HG02973 (cell line): ENCODE measurements at regions not wholly inside any gene's neighbourhood (a gene's known extent, or its start where the extent isn't known, plus 50 kb on each side); places are given as distances from the start of the nearest gene placed in this dataset.

ENCODE experiments used
- ATAC-seq: cut with Tn5 transposase; IDR thresholded peaks from one replicate; pipeline ENCODE4 v1.9.1; 2021; ENCODE audit warnings: moderate library complexity; ENCODE audit not compliant: unreplicated experiment

DNA sequence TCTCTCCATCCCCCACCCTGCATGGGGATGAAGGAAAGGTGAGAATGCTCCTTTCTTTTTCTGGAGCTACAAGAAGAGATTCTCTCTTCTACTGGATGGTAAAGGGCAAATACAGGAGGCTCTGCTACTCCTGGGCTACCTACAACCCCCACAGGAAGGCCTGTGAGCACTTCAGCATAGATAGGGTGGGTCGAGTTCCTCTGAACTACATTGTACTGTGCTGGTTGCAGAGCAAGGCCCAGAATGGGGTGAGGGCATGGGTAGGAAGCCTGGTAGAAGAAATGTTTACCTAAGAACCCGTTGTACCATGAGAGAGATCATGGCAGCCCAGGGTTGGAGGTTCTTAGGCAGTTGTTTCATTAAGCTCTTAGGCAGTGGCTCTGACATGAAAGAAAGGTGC is 510.4 kb downstream of the MID1IP1 start:
- ATAC-seq: no peak

- no peak for ATAC-seq
Observed at GRCh38 chrX:39313146-39313545, 511.9 kb downstream of the MID1IP1 start.

GRCh38 chrX:39318506-39319343 is 517.5 kb downstream of the MID1IP1 start:
- ATAC-seq: no peak

DNA sequence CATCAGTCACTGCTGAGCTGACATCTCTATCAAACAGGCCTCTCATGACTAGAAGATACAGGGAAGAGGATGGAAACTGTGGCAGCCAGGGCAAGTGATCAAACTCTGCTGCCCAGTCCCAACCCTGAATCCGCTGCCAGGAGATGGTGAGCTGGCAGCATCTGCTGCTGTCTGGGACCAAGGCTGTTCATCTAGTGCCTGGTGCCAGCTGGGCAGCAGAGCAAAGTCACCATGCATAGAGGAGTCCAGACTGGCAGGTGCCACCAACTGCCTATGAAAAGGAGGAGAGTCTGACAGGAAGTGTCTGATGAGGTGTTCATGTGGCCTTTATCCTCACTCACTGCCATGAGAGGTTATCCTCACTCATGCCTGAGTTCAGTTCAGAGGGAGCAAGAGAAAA is 518.9 kb downstream of the MID1IP1 start:
- no peak for ATAC-seq

DNA sequence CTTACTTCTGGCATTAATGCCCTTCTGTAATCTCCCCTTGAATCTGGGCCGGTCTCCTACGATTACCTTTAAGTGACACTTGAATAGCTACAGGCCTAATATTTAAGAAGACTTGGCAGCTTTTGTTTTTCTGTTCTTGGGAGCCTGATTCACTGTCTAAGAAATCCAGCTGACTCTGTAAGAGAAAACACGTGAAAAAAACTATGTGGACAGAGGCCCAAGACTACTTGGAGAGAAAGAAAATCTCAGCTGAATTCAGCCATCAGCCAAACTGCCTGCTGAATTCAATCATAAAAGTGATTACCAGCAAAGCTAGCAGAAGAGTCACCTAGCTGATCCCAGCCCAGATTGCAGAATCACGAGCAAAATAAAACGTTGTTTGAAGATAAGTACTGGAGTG is 521.2 kb downstream of the MID1IP1 start:
- ATAC-seq: no peak

- ATAC-seq: no peak
Observed at GRCh38 chrX:39324233-39324930, 523.1 kb downstream of the MID1IP1 start.

DNA sequence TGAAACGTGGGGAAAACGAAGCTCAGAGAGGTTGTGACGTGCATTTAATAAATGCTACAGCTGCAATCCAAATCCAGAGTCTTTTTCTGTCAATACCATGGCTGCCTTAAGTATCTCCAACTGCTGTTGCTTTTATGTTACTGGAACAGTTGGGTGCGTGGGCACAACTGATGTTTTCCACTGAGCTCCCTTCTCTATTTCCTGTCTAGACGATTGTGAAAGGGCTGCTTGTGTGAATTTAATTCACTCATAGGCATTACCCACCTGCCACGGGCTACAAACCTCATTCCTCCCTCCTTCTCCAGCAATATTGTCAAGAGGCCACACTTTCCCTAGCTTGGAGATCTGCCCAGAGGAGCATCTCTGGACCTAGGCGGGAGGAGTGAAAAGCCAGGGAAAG is 526.0 kb downstream of the MID1IP1 start:
- ATAC-seq: no peak

DNA sequence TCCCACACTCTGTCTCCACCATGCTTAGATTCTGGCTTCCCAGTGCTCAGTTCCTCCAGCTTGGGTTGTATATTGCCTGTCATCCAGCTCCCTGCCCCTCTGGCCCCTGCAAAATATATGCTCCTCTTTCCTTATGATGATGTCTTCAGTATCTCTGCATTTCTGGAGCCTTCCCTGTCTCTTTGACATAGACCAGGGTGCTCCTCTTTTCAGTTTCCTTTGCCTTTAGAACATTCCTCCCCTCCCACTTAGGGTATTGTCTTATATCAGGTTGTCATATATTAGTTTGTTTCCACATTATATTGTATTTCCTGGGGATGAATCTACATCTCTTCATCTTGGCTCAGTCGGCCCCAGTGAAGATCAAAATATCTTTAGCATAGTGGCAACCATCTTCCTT is 526.4 kb downstream of the MID1IP1 start:
- ATAC-seq: no peak

GRCh38 chrX:39328661-39329060 is 527.4 kb downstream of the MID1IP1 start:
- no peak for ATAC-seq

DNA sequence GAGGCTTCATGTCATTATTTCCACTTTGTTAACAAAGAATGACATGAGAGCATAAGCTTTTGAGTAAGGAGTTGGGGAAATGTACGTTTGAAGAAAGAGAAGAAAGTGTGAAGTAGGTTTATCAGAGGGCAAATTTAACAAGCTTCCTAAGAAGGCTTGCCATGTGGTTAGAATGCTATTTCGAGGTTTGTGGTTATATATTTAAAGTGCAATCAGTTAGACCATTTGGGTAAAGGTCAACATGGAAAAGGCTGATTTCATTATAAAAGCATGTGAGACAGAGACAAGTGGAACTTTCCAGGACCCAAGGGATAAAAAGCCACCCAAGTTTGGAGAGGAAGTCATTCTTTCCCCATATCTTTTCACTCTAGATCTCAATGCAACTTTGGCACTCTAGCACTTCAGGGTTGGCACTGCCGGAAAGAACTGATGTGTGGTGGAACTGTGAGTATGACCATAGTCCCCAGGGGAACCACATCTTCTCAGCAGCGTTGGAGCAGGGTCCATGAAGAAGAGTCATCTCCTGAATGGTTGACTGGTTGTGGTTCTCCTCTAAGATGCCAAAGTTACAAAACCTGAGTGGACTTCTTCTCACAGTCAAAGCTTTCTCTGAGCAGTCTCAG is 529.9 kb downstream of the MID1IP1 start:
- no peak for ATAC-seq

DNA sequence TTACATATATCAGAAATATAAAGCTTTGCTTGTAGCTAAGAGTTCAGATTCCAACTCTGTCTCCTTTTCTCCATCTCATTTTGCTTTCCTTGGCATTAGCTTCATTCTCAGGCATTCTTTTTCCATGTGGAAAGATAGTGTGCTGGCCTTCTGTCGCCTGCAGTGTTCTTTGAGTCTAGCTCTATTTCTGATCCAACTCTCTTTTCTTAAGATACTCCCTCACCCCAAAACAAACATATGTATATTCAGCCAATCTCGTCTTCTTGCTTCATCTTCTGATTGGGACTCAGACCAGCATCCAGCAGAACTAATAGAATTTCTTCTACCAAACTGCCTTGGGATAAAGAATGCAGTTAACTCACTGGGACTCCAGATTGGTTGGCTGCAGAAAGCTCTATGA is 532.2 kb downstream of the MID1IP1 start:
- no peak for ATAC-seq

- ATAC-seq: no peak
Observed at GRCh38 chrX:39335513-39336235, 534.4 kb downstream of the MID1IP1 start.

GRCh38 chrX:39336671-39337311 is 535.5 kb downstream of the MID1IP1 start:
- no peak for ATAC-seq

- ATAC-seq: no peak
Observed at GRCh38 chrX:39337451-39337850, 536.2 kb downstream of the MID1IP1 start.

DNA sequence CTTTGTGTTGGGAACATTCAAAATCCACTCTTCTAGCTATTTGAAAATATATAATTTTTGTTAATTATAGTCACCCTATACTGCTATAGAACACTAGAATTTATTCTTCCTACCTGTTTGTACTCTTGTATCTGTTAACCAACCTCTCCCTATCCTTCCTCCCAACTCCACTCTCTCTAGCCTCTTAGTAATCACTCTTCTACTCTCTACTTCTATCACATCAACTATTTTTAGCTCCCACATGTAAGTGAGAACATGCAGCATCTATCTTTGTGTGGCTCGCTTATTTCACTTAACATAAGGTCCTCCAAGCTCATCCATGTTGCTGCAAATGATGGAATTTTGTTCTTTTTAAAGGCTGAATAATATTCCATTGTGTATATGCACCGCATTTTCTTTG is 537.3 kb downstream of the MID1IP1 start:
- no peak for ATAC-seq

GRCh38 chrX:39356119-39356807 is 555.0 kb downstream of the MID1IP1 start:
- ATAC-seq: no peak

GRCh38 chrX:39360101-39360500 is 558.8 kb downstream of the MID1IP1 start:
- ATAC-seq: no peak

- no peak for ATAC-seq
Observed at GRCh38 chrX:39361736-39362135, 560.5 kb downstream of the MID1IP1 start.

GRCh38 chrX:39367416-39367815 is 566.2 kb downstream of the MID1IP1 start:
- ATAC-seq: no peak

GRCh38 chrX:39372115-39372514 is 570.9 kb downstream of the MID1IP1 start:
- ATAC-seq: no peak
